Fibroblast of lung (primary cell): ENCODE measurements at regions not wholly inside any gene's neighbourhood (a gene's known extent, or its start where the extent isn't known, plus 50 kb on each side); places are given as distances from the start of the nearest gene placed in this dataset.

Source experiments
- DNase-seq, 2 donors: peaks; one replicate each; pipeline versions ENCODE4 v3.0.0 to v3.0.0-alpha.2; 2010; ENCODE audit warnings: low read depth in 2 of 2
- H2AFZ ChIP-seq: 2 replicates; pipeline ENCODE4 v1.5.1; 2012; ENCODE audit warnings: low read length, control low read depth, inconsistent platforms
- H3K27ac ChIP-seq: 2 replicates; pipeline ENCODE4 v1.5.1; 2011; ENCODE audit warnings: low read length, control low read depth; ENCODE audit not compliant: insufficient read depth
- H3K27me3 ChIP-seq: 2 replicates; pipeline ENCODE4 v1.5.1; 2011; ENCODE audit warnings: mild to moderate bottlenecking, low read length; ENCODE audit not compliant: control insufficient read depth, insufficient read depth
- H3K36me3 ChIP-seq: 2 replicates; pipeline ENCODE4 v1.5.1; 2011; ENCODE audit warnings: low read length; ENCODE audit not compliant: control insufficient read depth, insufficient read depth
- H3K4me1 ChIP-seq: 2 replicates; pipeline ENCODE4 v1.5.1; 2011; ENCODE audit warnings: low read length; ENCODE audit not compliant: control insufficient read depth, insufficient read depth; ENCODE audit errors: extremely low read depth
- H3K4me2 ChIP-seq: 2 replicates; pipeline ENCODE4 v1.5.1; 2011; ENCODE audit warnings: low read length, control low read depth; ENCODE audit not compliant: insufficient read depth; ENCODE audit errors: extremely low read depth
- H3K4me3 ChIP-seq, 4 experiments: fragments of 200-600 bp in 1 of 4; sonication (generic) in 1 of 4; replicated peaks in 1 of 4; 2 replicates each; pipeline ENCODE4 v1.5.1; 2011 to 2016; ENCODE audit warnings: low read length in 4 of 4, low read depth in 3 of 4, mild to moderate bottlenecking in 3 of 4, control low read depth in 2 of 4, inconsistent platforms in 1 of 4, mixed read lengths in 1 of 4; ENCODE audit not compliant: insufficient read depth in 1 of 4; ENCODE audit errors: control extremely low read depth in 1 of 4
- H3K79me2 ChIP-seq: 2 replicates; pipeline ENCODE4 v1.5.1; 2012; ENCODE audit warnings: mild to moderate bottlenecking, low read length, inconsistent platforms; ENCODE audit not compliant: control insufficient read depth, insufficient read depth
- H3K9ac ChIP-seq: 2 replicates; pipeline ENCODE4 v1.5.1; 2011; ENCODE audit warnings: mild to moderate bottlenecking, low read length, control low read depth; ENCODE audit not compliant: insufficient read depth
- H3K9me3 ChIP-seq: 2 replicates; pipeline ENCODE4 v1.5.1; 2012; ENCODE audit warnings: low read depth, low read length; ENCODE audit not compliant: control insufficient read depth, insufficient read depth
- H4K20me1 ChIP-seq: 2 replicates; pipeline ENCODE4 v1.5.1; 2011; ENCODE audit warnings: low read length; ENCODE audit not compliant: control insufficient read depth, insufficient read depth; ENCODE audit errors: extremely low read depth
- CTCF ChIP-seq, 2 donors: IDR thresholded peaks in 1 of 2; conservative IDR thresholded peaks in 1 of 2; 1 replicate in 1 of 2; 2 replicates in 1 of 2; pipeline ENCODE4 v1.5.1; 2011 to 2012; ENCODE audit warnings: low read length in 2 of 2, control low read depth in 1 of 2, inconsistent platforms in 1 of 2, low read depth in 1 of 2, mild to moderate bottlenecking in 1 of 2
- EZH2 ChIP-seq: IDR thresholded peaks from 2 replicates; pipeline ENCODE4 v1.5.1; 2012; ENCODE audit warnings: low read length, control low read depth, mild to moderate bottlenecking; ENCODE audit errors: missing control alignments

- no peaks in the 10 kb centered on the region for H3K27me3 ChIP-seq
- no peak overlapping the region for H3K4me2 ChIP-seq
- no peak overlapping the region for H3K4me3 ChIP-seq
- H4K20me1 ChIP-seq = no peaks in the 10 kb centered on the region
- no peaks in the 10 kb centered on the region for H3K9me3 ChIP-seq
- H3K27ac ChIP-seq = no peak overlapping the region
- no peaks in the 10 kb centered on the region for H3K79me2 ChIP-seq
- H3K4me1 ChIP-seq = no peaks in the 10 kb centered on the region
- H3K9ac ChIP-seq = no peak overlapping the region
- no peak overlapping the region for H2AFZ ChIP-seq
- no peak for DNase-seq
- no peaks in the 10 kb centered on the region for H3K36me3 ChIP-seq
- TF ChIP-seq EZH2 = no peak
- no peak for TF ChIP-seq CTCF (conservative IDR thresholded peaks at IDR 0.05 in 1 of 2, IDR thresholded peaks at IDR 0.05 in 1 of 2; ENCODE audit: low read depth in 1 of 2, low read length in 2 of 2)
Measured at GRCh38 chr1:106968644-106969043, 87.8 kb upstream of the PRMT6 start.

DNA sequence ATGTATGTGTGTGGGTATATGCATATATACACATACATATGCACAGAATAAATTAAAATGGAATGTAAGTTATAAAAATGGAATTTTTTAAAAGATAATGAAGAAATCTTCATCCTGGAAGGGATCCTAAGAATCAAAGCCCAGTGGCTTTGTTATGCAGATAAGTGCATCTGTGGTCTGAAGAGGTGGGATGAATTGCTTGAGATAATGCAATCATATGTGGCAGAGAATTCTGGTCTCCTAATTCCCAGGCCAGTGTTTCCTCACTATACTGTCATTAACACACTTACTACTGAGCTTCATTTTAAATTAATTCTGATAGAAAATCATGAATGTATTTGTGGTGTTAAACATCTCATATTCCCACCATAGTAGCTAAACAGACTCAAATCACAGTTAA lies 86.7 kb upstream of the PRMT6 start:
- no peak overlapping the region for H3K9ac ChIP-seq
- H4K20me1 ChIP-seq = no peaks in the 10 kb centered on the region
- no peaks in the 10 kb centered on the region for H3K79me2 ChIP-seq
- H3K4me3 ChIP-seq = no peak overlapping the region
- no peaks in the 10 kb centered on the region for H3K27me3 ChIP-seq
- no peak overlapping the region for H2AFZ ChIP-seq
- TF ChIP-seq CTCF (conservative IDR thresholded peaks at IDR 0.05 in 1 of 2, IDR thresholded peaks at IDR 0.05 in 1 of 2; ENCODE audit: low read depth in 1 of 2, low read length in 2 of 2) (no peak), EZH2 (no peak)
- DNase-seq = no peak
- no peak overlapping the region for H3K27ac ChIP-seq
- H3K4me2 ChIP-seq = no peak overlapping the region
- H3K9me3 ChIP-seq = no peaks in the 10 kb centered on the region
- no peaks in the 10 kb centered on the region for H3K36me3 ChIP-seq
- no peaks in the 10 kb centered on the region for H3K4me1 ChIP-seq

DNA sequence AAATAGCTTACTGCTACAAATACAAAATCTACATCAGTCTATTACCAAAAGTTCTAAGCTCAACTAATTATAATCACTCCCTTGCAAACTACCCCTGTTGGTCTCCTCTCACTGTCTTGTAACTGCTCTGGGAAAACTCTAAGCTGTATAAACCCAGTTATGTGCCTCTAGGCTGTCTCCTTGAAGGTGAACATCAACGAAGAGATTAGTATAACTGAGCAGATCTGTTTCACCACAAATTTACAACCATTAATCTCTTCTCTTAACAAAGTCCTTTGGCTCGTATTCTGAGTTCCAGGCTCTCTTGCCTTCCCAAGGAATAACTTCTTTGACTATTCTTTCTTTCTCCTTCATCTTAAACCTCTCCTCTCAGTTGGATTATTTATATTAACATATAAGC lies 84.4 kb upstream of the PRMT6 start:
- Histone ChIP-seq H3K36me3 (no peaks in the 10 kb centered on the region), H3K27ac (no peak overlapping the region), H3K4me2 (no peak overlapping the region), H2AFZ (no peak overlapping the region), H3K4me1 (no peaks in the 10 kb centered on the region), H3K9ac (no peak overlapping the region), H3K27me3 (no peaks in the 10 kb centered on the region), H3K9me3 (no peaks in the 10 kb centered on the region), H3K4me3 (no peak overlapping the region), H3K79me2 (no peaks in the 10 kb centered on the region), H4K20me1 (no peaks in the 10 kb centered on the region)
- no peak for DNase-seq
- TF ChIP-seq CTCF (conservative IDR thresholded peaks at IDR 0.05 in 1 of 2, IDR thresholded peaks at IDR 0.05 in 1 of 2; ENCODE audit: low read depth in 1 of 2, low read length in 2 of 2) (no peak), EZH2 (no peak)
